PFSK-1 (cell line): ENCODE measurements at regions not wholly inside any gene's neighbourhood (a gene's known extent, or its start where the extent isn't known, plus 50 kb on each side); places are given as distances from the start of the nearest gene placed in this dataset.

Source experiments
- POLR2AphosphoS5 ChIP-seq: IDR thresholded peaks from 2 replicates; pipeline ENCODE4 v1.6.1; 2012; ENCODE audit warnings: low read depth, mild to moderate bottlenecking, control low read depth, low read length, moderate library complexity
- REST ChIP-seq, 2 experiments: IDR thresholded peaks; 2 replicates each; pipeline versions ENCODE4 v1.6.1 to v1.8.0; 2011 to 2012; ENCODE audit warnings: low read depth in 2 of 2, low read length in 2 of 2, control low read depth in 1 of 2, inconsistent platforms in 1 of 2, mild to moderate bottlenecking in 1 of 2, moderate library complexity in 1 of 2; ENCODE audit not compliant: insufficient read depth in 1 of 2
- TAF1 ChIP-seq: IDR thresholded peaks from 2 replicates; pipeline ENCODE4 v1.6.1; 2012; ENCODE audit warnings: low read length, control low read depth, borderline replicate concordance; ENCODE audit not compliant: insufficient read depth

GRCh38 chrY:14246948-14247347, 190.9 kb downstream of the VCY1B start:
- TF ChIP-seq TAF1 (no peak), POLR2AphosphoS5 (no peak), REST (IDR thresholded peaks at IDR 0.05; ENCODE audit: insufficient read depth in 1 of 2, low read depth in 2 of 2, low read length in 2 of 2) (no peak)
